GM12878 (cell line): ENCODE measurements at regions not wholly inside any gene's neighbourhood (a gene's known extent, or its start where the extent isn't known, plus 50 kb on each side); places are given as distances from the start of the nearest gene placed in this dataset.

Source experiments
- CEBPB ChIP-seq, 2 experiments: fragments of 150-350 bp in 1 of 2; IDR thresholded peaks; 2 replicates each; pipeline ENCODE4 v1.6.1; 2012 to 2014; ENCODE audit warnings: low read depth in 2 of 2, low read length in 2 of 2, borderline replicate concordance in 1 of 2, inconsistent platforms in 1 of 2
- CHD2 ChIP-seq: IDR thresholded peaks from 2 replicates; pipeline ENCODE4 v1.6.1; 2011; ENCODE audit warnings: low read depth, low read length, improper control_type of control experiment, borderline replicate concordance
- IKZF1 ChIP-seq: fragments of 450-650 bp; conservative IDR thresholded peaks from 2 replicates; pipeline ENCODE4 v1.6.1; 2017; ENCODE audit warnings: antibody characterized with exemption, mild to moderate bottlenecking
- MEF2B ChIP-seq: fragments of 450-650 bp; IDR thresholded peaks from 2 replicates; pipeline ENCODE4 v1.6.1; 2018; ENCODE audit warnings: mild to moderate bottlenecking, moderate library complexity; ENCODE audit not compliant: partially characterized antibody, poor library complexity, severe bottlenecking
- PAX5 ChIP-seq: IDR thresholded peaks from 2 replicates; pipeline ENCODE4 v1.6.1; 2011; ENCODE audit warnings: low read depth, low read length, borderline replicate concordance
- SIN3A ChIP-seq: IDR thresholded peaks from 2 replicates; pipeline ENCODE4 v1.6.1; 2012; ENCODE audit warnings: low read depth, low read length, improper control_type of control experiment
- ZZZ3 ChIP-seq: IDR thresholded peaks from 2 replicates; pipeline ENCODE4 v1.6.1; 2011; ENCODE audit warnings: low read depth; ENCODE audit not compliant: control insufficient read depth, insufficient read length
- TF ChIP-seq, protein P1 (sequence below), 3 experiments: IDR thresholded peaks in 2 of 3; conservative IDR thresholded peaks in 1 of 3; 2 replicates each; pipeline ENCODE4 v1.5.1; 2011; ENCODE audit warnings: low read depth in 3 of 3, low read length in 3 of 3, mild to moderate bottlenecking in 3 of 3, control low read depth in 2 of 3, moderate library complexity in 2 of 3, inconsistent platforms in 1 of 3, mixed read lengths in 1 of 3; ENCODE audit not compliant: control insufficient read depth in 2 of 3, insufficient read depth in 1 of 3; ENCODE audit errors: extremely low read depth in 1 of 3

DNA sequence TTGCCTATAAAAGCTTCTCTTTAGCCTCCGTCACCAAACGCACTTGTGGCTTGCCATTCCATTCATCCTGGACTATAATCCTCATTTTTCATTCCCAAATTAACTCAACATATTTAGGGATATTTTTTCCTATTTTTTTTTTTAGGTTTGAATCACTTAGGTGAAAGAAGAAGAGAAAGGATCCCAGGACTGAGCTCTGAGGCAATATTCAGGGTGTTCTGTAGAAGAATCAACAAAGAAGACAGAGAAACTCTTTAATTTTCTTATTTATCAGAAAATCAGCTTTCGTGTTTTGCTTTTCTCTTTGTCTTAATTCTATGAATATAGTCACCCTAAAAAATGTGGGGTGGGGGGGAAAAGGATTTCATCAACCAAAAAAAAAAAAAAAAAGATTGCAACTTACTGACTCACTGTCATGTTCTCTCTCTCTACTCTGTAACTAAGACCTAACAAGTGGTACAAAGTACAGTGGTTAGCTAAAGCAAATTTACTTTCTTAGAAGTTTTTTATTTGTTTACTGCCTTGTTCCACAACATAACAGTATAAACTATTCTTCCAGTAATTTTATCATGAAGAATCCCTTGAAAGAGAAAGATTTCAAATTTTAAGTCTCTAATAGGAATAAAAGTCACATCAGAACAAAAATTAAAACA lies 272.0 kb downstream of the DHX15 start:
- no peak for TF ChIP-seq PAX5
- no peak for TF ChIP-seq CHD2
- no peak for TF ChIP-seq SIN3A
- no peak for TF ChIP-seq MEF2B
- TF ChIP-seq, protein P1, sequence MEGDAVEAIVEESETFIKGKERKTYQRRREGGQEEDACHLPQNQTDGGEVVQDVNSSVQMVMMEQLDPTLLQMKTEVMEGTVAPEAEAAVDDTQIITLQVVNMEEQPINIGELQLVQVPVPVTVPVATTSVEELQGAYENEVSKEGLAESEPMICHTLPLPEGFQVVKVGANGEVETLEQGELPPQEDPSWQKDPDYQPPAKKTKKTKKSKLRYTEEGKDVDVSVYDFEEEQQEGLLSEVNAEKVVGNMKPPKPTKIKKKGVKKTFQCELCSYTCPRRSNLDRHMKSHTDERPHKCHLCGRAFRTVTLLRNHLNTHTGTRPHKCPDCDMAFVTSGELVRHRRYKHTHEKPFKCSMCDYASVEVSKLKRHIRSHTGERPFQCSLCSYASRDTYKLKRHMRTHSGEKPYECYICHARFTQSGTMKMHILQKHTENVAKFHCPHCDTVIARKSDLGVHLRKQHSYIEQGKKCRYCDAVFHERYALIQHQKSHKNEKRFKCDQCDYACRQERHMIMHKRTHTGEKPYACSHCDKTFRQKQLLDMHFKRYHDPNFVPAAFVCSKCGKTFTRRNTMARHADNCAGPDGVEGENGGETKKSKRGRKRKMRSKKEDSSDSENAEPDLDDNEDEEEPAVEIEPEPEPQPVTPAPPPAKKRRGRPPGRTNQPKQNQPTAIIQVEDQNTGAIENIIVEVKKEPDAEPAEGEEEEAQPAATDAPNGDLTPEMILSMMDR (IDR thresholded peaks at IDR 0.05 in 2 of 3, conservative IDR thresholded peaks at IDR 0.05 in 1 of 3; ENCODE audit: control insufficient read depth in 2 of 3, extremely low read depth in 1 of 3, insufficient read depth in 1 of 3, low read depth in 3 of 3, low read length in 3 of 3): no peak
- no peak for TF ChIP-seq ZZZ3
- TF ChIP-seq CEBPB (IDR thresholded peaks at IDR 0.05; ENCODE audit: borderline replicate concordance in 1 of 2, low read depth in 2 of 2, low read length in 2 of 2): no peak
- TF ChIP-seq IKZF1: no peak
